ENCODE measurements at regions not wholly inside any gene's neighbourhood (a gene's known extent, or its start where the extent isn't known, plus 50 kb on each side); places are given as distances from the start of the nearest gene placed in this dataset.

- H3K27ac ChIP-seq: no peak overlapping the region
- no peak for DNase-seq
- no peak overlapping the region for H3K4me3 ChIP-seq
- H3K27me3 ChIP-seq (ENCODE audit: low read depth): no peaks in the 10 kb centered on the region
- TF ChIP-seq CTCF (IDR thresholded peaks at IDR 0.05): no peak
- intact Hi-C loops (cut with DNase I): no loop called here
- H3K36me3 ChIP-seq: no peaks in the 10 kb centered on the region
- H3K4me1 ChIP-seq: no peaks in the 10 kb centered on the region
- H3K9me3 ChIP-seq: no peaks in the 10 kb centered on the region
- ATAC-seq: no peak
Measured at GRCh38 chr3:22292681-22293080, 541.7 kb upstream of the ZNF385D start.

GRCh38 chr3:22296601-22297000 is 545.6 kb upstream of the ZNF385D start:
- no peak overlapping the region for H3K4me3 ChIP-seq
- ATAC-seq (no peak), DNase-seq (no peak)
- no peak for TF ChIP-seq CTCF (IDR thresholded peaks at IDR 0.05)
- H3K27ac ChIP-seq: no peak overlapping the region
- H3K4me1 ChIP-seq: no peaks in the 10 kb centered on the region
- intact Hi-C loops (cut with DNase I): no loop called here
- no peaks in the 10 kb centered on the region for H3K36me3 ChIP-seq
- peaks cover 5% of the 10 kb centered on the region for H3K9me3 ChIP-seq
- no peaks in the 10 kb centered on the region for H3K27me3 ChIP-seq (ENCODE audit: low read depth)

- DNase-seq (no peak), ATAC-seq (no peak)
- H3K4me3 ChIP-seq: no peak overlapping the region
- H3K4me1 ChIP-seq: no peaks in the 10 kb centered on the region
- peaks cover 5% of the 10 kb centered on the region for H3K9me3 ChIP-seq
- no peaks in the 10 kb centered on the region for H3K27me3 ChIP-seq (ENCODE audit: low read depth)
- H3K27ac ChIP-seq: no peak overlapping the region
- TF ChIP-seq CTCF (IDR thresholded peaks at IDR 0.05): no peak
- no peaks in the 10 kb centered on the region for H3K36me3 ChIP-seq
- intact Hi-C loops (cut with DNase I): no loop called here
Measured at GRCh38 chr3:22297436-22297835, 546.4 kb upstream of the ZNF385D start.

GRCh38 chr3:22306454-22306853 is 555.4 kb upstream of the ZNF385D start:
- intact Hi-C loops (cut with DNase I): no loop called here
- no peak overlapping the region for H3K4me3 ChIP-seq
- H3K27me3 ChIP-seq (ENCODE audit: low read depth): no peaks in the 10 kb centered on the region
- peaks cover 6% of the 10 kb centered on the region for H3K9me3 ChIP-seq
- no peaks in the 10 kb centered on the region for H3K36me3 ChIP-seq
- ATAC-seq (no peak), DNase-seq (no peak)
- no peaks in the 10 kb centered on the region for H3K4me1 ChIP-seq
- no peak overlapping the region for H3K27ac ChIP-seq
- TF ChIP-seq CTCF (IDR thresholded peaks at IDR 0.05): no peak

GRCh38 chr3:22308871-22309270 is 557.9 kb upstream of the ZNF385D start:
- ATAC-seq (no peak), DNase-seq (no peak)
- no peaks in the 10 kb centered on the region for H3K36me3 ChIP-seq
- H3K27me3 ChIP-seq (ENCODE audit: low read depth): no peaks in the 10 kb centered on the region
- H3K9me3 ChIP-seq: no peaks in the 10 kb centered on the region
- H3K27ac ChIP-seq: no peak overlapping the region
- H3K4me3 ChIP-seq: no peak overlapping the region
- intact Hi-C loops (cut with DNase I): no loop called here
- H3K4me1 ChIP-seq: no peaks in the 10 kb centered on the region
- TF ChIP-seq CTCF (IDR thresholded peaks at IDR 0.05): no peak

- intact Hi-C loops (cut with DNase I): no loop called here
- H3K27me3 ChIP-seq (ENCODE audit: low read depth): no peaks in the 10 kb centered on the region
- no peak for ATAC-seq
- H3K4me1 ChIP-seq: no peaks in the 10 kb centered on the region
- no peak for DNase-seq
- H3K9me3 ChIP-seq: no peaks in the 10 kb centered on the region
- no peak overlapping the region for H3K27ac ChIP-seq
- no peaks in the 10 kb centered on the region for H3K36me3 ChIP-seq
- no peak overlapping the region for H3K4me3 ChIP-seq
- TF ChIP-seq CTCF (IDR thresholded peaks at IDR 0.05): no peak
Measured at GRCh38 chr3:22315925-22316324, 564.9 kb upstream of the ZNF385D start.
